MM.1S (cell line): ENCODE measurements at regions not wholly inside any gene's neighbourhood (a gene's known extent, or its start where the extent isn't known, plus 50 kb on each side); places are given as distances from the start of the nearest gene placed in this dataset.

Experiments
- DNase-seq: peaks from one replicate; pipeline ENCODE4 v3.0.0-alpha.2; 2015
- H2AFZ ChIP-seq: fragments of 300-600 bp; sonication (generic); 2 replicates; pipeline ENCODE4 v1.6.0; 2016; ENCODE audit warnings: antibody characterized with exemption, low read length
- H3F3A ChIP-seq: fragments of 300-600 bp; sonication (generic); 2 replicates; pipeline ENCODE4 v1.6.1; 2016; ENCODE audit warnings: mild to moderate bottlenecking, antibody characterized with exemption, low read length, moderate library complexity, mixed read lengths; ENCODE audit not compliant: insufficient read depth
- H3K27ac ChIP-seq: fragments of 300-600 bp; sonication (generic); 2 replicates; pipeline ENCODE4 v1.5.1; 2016; ENCODE audit warnings: mild to moderate bottlenecking, low read length
- H3K27me3 ChIP-seq: fragments of 300-600 bp; sonication (generic); replicated peaks from 2 replicates; pipeline ENCODE4 v1.6.0; 2016; ENCODE audit warnings: low read length; ENCODE audit not compliant: insufficient read depth
- H3K36me3 ChIP-seq: fragments of 300-600 bp; sonication (generic); replicated peaks from 2 replicates; pipeline ENCODE4 v1.6.1; 2016; ENCODE audit warnings: mild to moderate bottlenecking, low read length, mixed read lengths; ENCODE audit not compliant: insufficient read depth
- H3K4me1 ChIP-seq: fragments of 300-600 bp; sonication (generic); 2 replicates; pipeline ENCODE4 v1.6.1; 2016; ENCODE audit warnings: low read length, mixed read lengths
- H3K4me2 ChIP-seq: fragments of 300-600 bp; sonication (generic); 2 replicates; pipeline ENCODE4 v1.6.0; 2016; ENCODE audit warnings: low read depth, low read length
- H3K4me3 ChIP-seq: fragments of 300-600 bp; sonication (generic); 2 replicates; pipeline ENCODE4 v1.5.1; 2016; ENCODE audit warnings: low read length, mixed read lengths
- H3K79me2 ChIP-seq: fragments of 300-600 bp; sonication (generic); 2 replicates; pipeline ENCODE4 v1.6.1; 2016; ENCODE audit warnings: mixed run types, low read length, mixed read lengths
- H3K9ac ChIP-seq: fragments of 300-600 bp; sonication (generic); 2 replicates; pipeline ENCODE4 v1.6.1; 2016; ENCODE audit warnings: low read length, mixed read lengths
- H3K9me2 ChIP-seq: fragments of 300-600 bp; sonication (generic); replicated peaks from 2 replicates; pipeline ENCODE4 v1.6.1; 2016; ENCODE audit warnings: mild to moderate bottlenecking, low read length, mixed read lengths; ENCODE audit not compliant: insufficient read depth
- H3K9me3 ChIP-seq: fragments of 300-600 bp; sonication (generic); replicated peaks from 2 replicates; pipeline ENCODE4 v1.6.1; 2016; ENCODE audit warnings: mild to moderate bottlenecking, low read length, mixed read lengths; ENCODE audit not compliant: insufficient read depth
- H4K20me1 ChIP-seq: fragments of 300-600 bp; sonication (generic); 2 replicates; pipeline ENCODE4 v1.6.1; 2016; ENCODE audit warnings: mild to moderate bottlenecking, low read length, moderate library complexity, mixed read lengths; ENCODE audit not compliant: insufficient read depth
- CTCF ChIP-seq: fragments of 300-600 bp; sonication (generic); IDR thresholded peaks from 2 replicates; pipeline ENCODE4 v1.5.1; 2016; ENCODE audit warnings: antibody characterized with exemption, low read length, mixed read lengths
- EZH2 ChIP-seq: fragments of 300-600 bp; sonication (generic); optimal IDR thresholded peaks from 2 replicates; pipeline ENCODE3; 2017; ENCODE audit warnings: low read depth, mild to moderate bottlenecking, antibody characterized with exemption, low read length, mixed read lengths
- EZH2phosphoT487 ChIP-seq: fragments of 300-600 bp; sonication (generic); IDR thresholded peaks from 2 replicates; pipeline ENCODE4 v1.6.1; 2018; ENCODE audit warnings: antibody characterized with exemption, low read length

- Histone ChIP-seq H3K27me3 (no peaks in the 10 kb centered on the region), H4K20me1 (no peaks in the 10 kb centered on the region), H3K36me3 (no peaks in the 10 kb centered on the region), H3K9me3 (no peaks in the 10 kb centered on the region), H3K9me2 (no peaks in the 10 kb centered on the region), H3K79me2 (no peaks in the 10 kb centered on the region), H3K4me1 (no peaks in the 10 kb centered on the region), H3K9ac (no peak overlapping the region), H3K27ac (no peak overlapping the region), H2AFZ (no peak overlapping the region), H3F3A (no peaks in the 10 kb centered on the region), H3K4me2 (no peak overlapping the region), H3K4me3 (no peak overlapping the region)
- no peak for DNase-seq
- no peak for TF ChIP-seq EZH2
- TF ChIP-seq CTCF: no peak
- no peak for TF ChIP-seq EZH2phosphoT487
These were observed 102.1 kb upstream of the SIAH1 start for GRCh38 chr16:48487287-48487686.

GRCh38 chr16:48481772-48482171 lies 96.6 kb upstream of the SIAH1 start:
- Histone ChIP-seq H3K27ac (no peak overlapping the region), H3K9me2 (no peaks in the 10 kb centered on the region), H3K4me2 (no peak overlapping the region), H3K36me3 (no peaks in the 10 kb centered on the region), H3K4me3 (no peak overlapping the region), H3K4me1 (no peaks in the 10 kb centered on the region), H3K9me3 (no peaks in the 10 kb centered on the region), H2AFZ (no peak overlapping the region), H3F3A (no peaks in the 10 kb centered on the region), H3K79me2 (no peaks in the 10 kb centered on the region), H4K20me1 (no peaks in the 10 kb centered on the region), H3K27me3 (no peaks in the 10 kb centered on the region), H3K9ac (no peak overlapping the region)
- DNase-seq: no peak
- no peak for TF ChIP-seq EZH2phosphoT487
- no peak for TF ChIP-seq CTCF
- TF ChIP-seq EZH2: no peak

DNA sequence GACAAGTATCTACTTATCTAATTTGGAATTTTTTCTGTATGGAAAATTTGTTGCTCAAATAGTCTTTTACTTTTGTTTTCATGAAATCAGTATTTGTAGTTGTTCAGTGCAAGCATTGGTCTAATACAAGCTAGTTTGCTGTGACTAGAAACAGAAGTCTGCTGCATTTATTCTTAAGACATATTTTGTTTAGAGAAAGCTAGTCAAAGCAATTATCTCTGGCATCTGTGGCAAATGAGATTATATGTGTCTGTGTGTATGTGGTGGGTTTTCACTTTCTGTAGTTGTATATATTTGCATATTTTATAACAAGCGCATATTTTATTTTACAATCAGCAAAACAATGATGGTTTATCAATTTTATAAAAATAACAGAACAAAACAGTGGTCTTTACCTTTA lies 96.0 kb upstream of the SIAH1 start:
- H3F3A ChIP-seq: no peaks in the 10 kb centered on the region
- no peaks in the 10 kb centered on the region for H3K79me2 ChIP-seq
- no peaks in the 10 kb centered on the region for H4K20me1 ChIP-seq
- no peaks in the 10 kb centered on the region for H3K9me3 ChIP-seq
- H3K9ac ChIP-seq: no peak overlapping the region
- no peak overlapping the region for H2AFZ ChIP-seq
- H3K4me3 ChIP-seq: no peak overlapping the region
- no peaks in the 10 kb centered on the region for H3K36me3 ChIP-seq
- no peaks in the 10 kb centered on the region for H3K27me3 ChIP-seq
- no peaks in the 10 kb centered on the region for H3K9me2 ChIP-seq
- no peak overlapping the region for H3K4me2 ChIP-seq
- DNase-seq: no peak
- H3K27ac ChIP-seq: no peak overlapping the region
- H3K4me1 ChIP-seq: no peaks in the 10 kb centered on the region
- no peak for TF ChIP-seq EZH2phosphoT487
- no peak for TF ChIP-seq EZH2
- no peak for TF ChIP-seq CTCF

DNA sequence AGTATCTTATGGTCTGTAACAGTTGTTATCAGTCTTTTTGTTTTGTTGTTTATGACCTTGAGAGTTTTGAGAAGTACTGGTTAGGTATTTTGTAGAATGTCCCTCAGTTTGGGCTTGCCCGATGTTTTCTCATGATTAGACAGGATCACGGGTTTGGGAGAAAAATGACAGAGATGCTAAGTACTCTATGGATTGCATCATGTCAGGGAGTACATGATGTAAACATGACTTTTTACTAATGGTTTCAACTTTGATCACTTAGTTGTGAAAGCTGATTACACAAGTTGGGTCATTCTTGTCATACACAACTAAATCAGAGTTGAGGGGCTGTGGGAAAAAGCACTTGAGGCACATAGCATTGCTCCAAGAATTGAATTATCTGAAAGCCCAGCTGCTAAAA lies 94.7 kb upstream of the SIAH1 start:
- H3K4me2 ChIP-seq: no peak overlapping the region

More for the DNA sequence above, 94.7 kb upstream of the SIAH1 start:
- no peaks in the 10 kb centered on the region for H3K9me3 ChIP-seq
- no peaks in the 10 kb centered on the region for H3K9me2 ChIP-seq
- H3K4me1 ChIP-seq: no peaks in the 10 kb centered on the region
- no peaks in the 10 kb centered on the region for H3K79me2 ChIP-seq
- H3F3A ChIP-seq: no peaks in the 10 kb centered on the region
- no peaks in the 10 kb centered on the region for H4K20me1 ChIP-seq
- TF ChIP-seq EZH2phosphoT487: no peak
- no peak for TF ChIP-seq EZH2
- TF ChIP-seq CTCF: no peak
- DNase-seq: no peak
- no peak overlapping the region for H3K9ac ChIP-seq
- no peaks in the 10 kb centered on the region for H3K36me3 ChIP-seq
- H3K27me3 ChIP-seq: no peaks in the 10 kb centered on the region
- H3K27ac ChIP-seq: no peak overlapping the region
- no peak overlapping the region for H3K4me3 ChIP-seq
- no peak overlapping the region for H2AFZ ChIP-seq
